Neural progenitor cell (in vitro differentiated cells): ENCODE measurements at regions not wholly inside any gene's neighbourhood (a gene's known extent, or its start where the extent isn't known, plus 50 kb on each side); places are given as distances from the start of the nearest gene placed in this dataset.
"Not testable (repeated sequence)": the region's sequence is repeated elsewhere in the genome, so short reads cannot be mapped to it uniquely, and the experiment has no call there.

Experiments used
- DNase-seq: peaks from one replicate; pipeline ENCODE4 v3.0.0-alpha.2; 2016; ENCODE audit warnings: low spot score
- H2AFZ ChIP-seq: fragments of 200-600 bp; sonication (generic); replicated peaks from 2 replicates; pipeline ENCODE4 v1.6.1; 2016; ENCODE audit warnings: antibody characterized with exemption
- H3F3A ChIP-seq: fragments of 200-600 bp; sonication (generic); 2 replicates; pipeline ENCODE4 v1.6.1; 2016; ENCODE audit warnings: antibody characterized with exemption, low read depth
- H3K27ac ChIP-seq: fragments of 200-600 bp; sonication (generic); 2 replicates; pipeline ENCODE4 v1.5.1; 2016; ENCODE audit warnings: mild to moderate bottlenecking
- H3K27me3 ChIP-seq: fragments of 200-600 bp; sonication (generic); 2 replicates; pipeline ENCODE4 v1.6.1; 2016; ENCODE audit warnings: mild to moderate bottlenecking, moderate library complexity
- H3K36me3 ChIP-seq: fragments of 200-600 bp; sonication (generic); 2 replicates; pipeline ENCODE4 v1.5.1; 2016
- H3K4me1 ChIP-seq: fragments of 200-600 bp; sonication (generic); 2 replicates; pipeline ENCODE4 v1.6.1; 2016; ENCODE audit warnings: mixed run types
- H3K4me2 ChIP-seq: fragments of 200-600 bp; sonication (generic); 2 replicates; pipeline ENCODE4 v1.6.1; 2016
- H3K4me3 ChIP-seq: fragments of 200-600 bp; sonication (generic); 2 replicates; pipeline ENCODE4 v1.5.1; 2016
- H3K79me2 ChIP-seq: fragments of 200-600 bp; sonication (generic); 2 replicates; pipeline ENCODE4 v1.6.1; 2016; ENCODE audit warnings: low read depth
- H3K9ac ChIP-seq: fragments of 200-600 bp; sonication (generic); 2 replicates; pipeline ENCODE4 v1.6.1; 2016
- H3K9me3 ChIP-seq: fragments of 200-600 bp; sonication (generic); 2 replicates; pipeline ENCODE4 v1.5.1; 2016; ENCODE audit warnings: low read depth
- H4K20me1 ChIP-seq: fragments of 200-600 bp; sonication (generic); 2 replicates; pipeline ENCODE4 v1.6.1; 2016; ENCODE audit warnings: low read depth
- H3K27ac Mint-ChIP-seq: 3 replicates; pipeline ENCODE4 v1.8.0; 2021; ENCODE audit warnings: mixed read lengths
- H3K27me3 Mint-ChIP-seq: 2 replicates; pipeline ENCODE4 v1.8.0; 2022; ENCODE audit warnings: low read depth, mild to moderate bottlenecking, inconsistent platforms, moderate library complexity, mixed read lengths; ENCODE audit not compliant: insufficient read depth
- H3K36me3 Mint-ChIP-seq: 3 replicates; pipeline ENCODE4 v1.8.0; 2021; ENCODE audit warnings: mixed read lengths
- H3K4me1 Mint-ChIP-seq: 3 replicates; pipeline ENCODE4 v1.8.0; 2021; ENCODE audit warnings: mixed read lengths
- H3K4me3 Mint-ChIP-seq: 3 replicates; pipeline ENCODE4 v1.8.0; 2021; ENCODE audit warnings: mild to moderate bottlenecking, moderate library complexity, mixed read lengths
- H3K9me3 Mint-ChIP-seq: 3 replicates; pipeline ENCODE4 v1.8.0; 2020; ENCODE audit warnings: mixed read lengths
- EZH2 ChIP-seq: fragments of 200-600 bp; sonication (generic); IDR thresholded peaks from 2 replicates; pipeline ENCODE4 v1.6.1; 2017; ENCODE audit warnings: antibody characterized with exemption, mild to moderate bottlenecking, moderate library complexity
- EZH2phosphoT487 ChIP-seq: fragments of 200-600 bp; sonication (generic); IDR thresholded peaks from 2 replicates; pipeline ENCODE4 v1.6.1; 2017; ENCODE audit warnings: antibody characterized with exemption
- TF ChIP-seq, protein P1 (sequence below): fragments of 200-600 bp; sonication (generic); IDR thresholded peaks from 2 replicates; pipeline ENCODE4 v1.5.1; 2017; ENCODE audit warnings: antibody characterized with exemption, mild to moderate bottlenecking

DNA sequence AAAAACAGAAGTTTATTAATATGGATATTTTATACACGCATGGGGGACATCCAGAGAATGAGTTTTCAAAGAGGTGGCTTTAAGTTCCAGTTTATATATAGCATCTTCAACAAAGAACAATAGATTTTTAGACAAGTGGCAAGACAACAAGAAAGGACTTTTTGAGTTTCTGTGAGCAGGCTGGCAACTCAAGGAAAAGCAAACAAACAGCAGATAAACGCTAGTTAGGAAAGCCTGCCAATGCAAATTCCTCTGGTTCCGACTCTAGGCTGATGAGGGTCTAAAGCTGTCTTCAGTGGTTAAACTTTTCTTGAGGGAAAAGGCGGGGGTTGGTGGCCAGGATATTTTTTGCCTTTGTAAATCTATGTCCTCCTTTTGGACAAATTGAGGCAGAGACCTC is 78.4 kb upstream of the EEA1 start:
- Mint-ChIP-seq H3K4me1 (peaks cover 27% of the 10 kb centered on the region), H3K36me3 (no peaks in the 10 kb centered on the region), H3K27ac (no peak overlapping the region), H3K4me3 (no peak overlapping the region), H3K27me3 (peaks cover 8% of the 10 kb centered on the region), H3K9me3 (no peaks in the 10 kb centered on the region)
- H3F3A ChIP-seq, result no peaks in the 10 kb centered on the region
- H2AFZ ChIP-seq, result no peak overlapping the region
- H3K4me3 ChIP-seq, result no peak overlapping the region
- H3K27ac ChIP-seq, result no peak overlapping the region
- no peak for DNase-seq
- no peak for TF ChIP-seq EZH2
- no peak for TF ChIP-seq EZH2phosphoT487
- TF ChIP-seq, protein P1, sequence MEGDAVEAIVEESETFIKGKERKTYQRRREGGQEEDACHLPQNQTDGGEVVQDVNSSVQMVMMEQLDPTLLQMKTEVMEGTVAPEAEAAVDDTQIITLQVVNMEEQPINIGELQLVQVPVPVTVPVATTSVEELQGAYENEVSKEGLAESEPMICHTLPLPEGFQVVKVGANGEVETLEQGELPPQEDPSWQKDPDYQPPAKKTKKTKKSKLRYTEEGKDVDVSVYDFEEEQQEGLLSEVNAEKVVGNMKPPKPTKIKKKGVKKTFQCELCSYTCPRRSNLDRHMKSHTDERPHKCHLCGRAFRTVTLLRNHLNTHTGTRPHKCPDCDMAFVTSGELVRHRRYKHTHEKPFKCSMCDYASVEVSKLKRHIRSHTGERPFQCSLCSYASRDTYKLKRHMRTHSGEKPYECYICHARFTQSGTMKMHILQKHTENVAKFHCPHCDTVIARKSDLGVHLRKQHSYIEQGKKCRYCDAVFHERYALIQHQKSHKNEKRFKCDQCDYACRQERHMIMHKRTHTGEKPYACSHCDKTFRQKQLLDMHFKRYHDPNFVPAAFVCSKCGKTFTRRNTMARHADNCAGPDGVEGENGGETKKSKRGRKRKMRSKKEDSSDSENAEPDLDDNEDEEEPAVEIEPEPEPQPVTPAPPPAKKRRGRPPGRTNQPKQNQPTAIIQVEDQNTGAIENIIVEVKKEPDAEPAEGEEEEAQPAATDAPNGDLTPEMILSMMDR, result no peak
- no peak overlapping the region for H3K4me2 ChIP-seq
- H4K20me1 ChIP-seq, result no peaks in the 10 kb centered on the region
- no peaks in the 10 kb centered on the region for H3K79me2 ChIP-seq
- H3K4me1 ChIP-seq, result peaks cover 21% of the 10 kb centered on the region
- H3K9ac ChIP-seq, result no peak overlapping the region
- no peaks in the 10 kb centered on the region for H3K36me3 ChIP-seq
- H3K27me3 ChIP-seq, result no peaks in the 10 kb centered on the region
- H3K9me3 ChIP-seq, result no peaks in the 10 kb centered on the region

DNA sequence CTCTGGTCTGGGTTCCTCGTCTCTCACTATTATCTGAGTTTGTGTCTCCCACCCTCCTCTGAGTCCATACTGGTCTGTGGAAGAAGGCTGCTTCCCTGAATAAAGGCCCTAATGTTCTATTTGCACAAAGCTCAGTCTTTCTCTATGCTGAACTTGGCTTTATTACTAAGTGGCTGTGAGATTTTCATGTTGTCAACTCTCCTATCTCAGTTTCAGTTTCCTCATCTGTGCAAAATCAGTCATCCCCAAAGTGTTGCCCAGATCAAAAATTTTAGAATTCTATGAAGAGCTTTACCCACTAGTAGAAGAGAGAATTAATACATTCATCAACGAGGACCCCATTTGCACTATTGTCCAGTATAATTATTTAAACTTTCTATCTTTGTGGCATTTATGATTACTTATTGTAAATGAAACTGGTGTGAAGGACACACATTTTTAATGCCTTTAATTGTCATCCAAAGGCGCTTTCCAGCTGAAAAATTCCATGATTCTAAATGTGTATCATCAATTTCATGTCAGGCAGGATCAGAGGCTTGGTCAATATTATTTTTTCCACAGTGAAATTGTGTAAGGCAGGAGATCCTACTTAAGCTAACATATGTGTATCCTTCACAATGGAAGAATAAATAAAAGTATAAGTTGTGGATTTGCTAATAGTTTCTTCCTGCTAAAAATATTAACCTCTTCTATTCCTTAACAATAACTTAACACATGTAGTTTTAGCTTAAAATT is 79.1 kb upstream of the EEA1 start:
- Mint-ChIP-seq H3K4me1 (peaks cover 26% of the 10 kb centered on the region), H3K9me3 (no peaks in the 10 kb centered on the region), H3K4me3 (no peak overlapping the region), H3K27ac (no peak overlapping the region), H3K36me3 (no peaks in the 10 kb centered on the region), H3K27me3 (peaks cover 7% of the 10 kb centered on the region)
- no peak overlapping the region for H2AFZ ChIP-seq
- peaks cover 21% of the 10 kb centered on the region for H3K4me1 ChIP-seq
- H3K27me3 ChIP-seq, result no peaks in the 10 kb centered on the region
- no peak for DNase-seq
- no peak for TF ChIP-seq EZH2
- TF ChIP-seq, protein P1, result no peak
- no peaks in the 10 kb centered on the region for H3K9me3 ChIP-seq
- no peaks in the 10 kb centered on the region for H3K36me3 ChIP-seq
- H3K9ac ChIP-seq, result no peak overlapping the region
- no peak overlapping the region for H3K4me3 ChIP-seq
- H3F3A ChIP-seq, result no peaks in the 10 kb centered on the region
- H4K20me1 ChIP-seq, result no peaks in the 10 kb centered on the region
- H3K4me2 ChIP-seq, result no peak overlapping the region
- no peak overlapping the region for H3K27ac ChIP-seq
- no peaks in the 10 kb centered on the region for H3K79me2 ChIP-seq

DNA sequence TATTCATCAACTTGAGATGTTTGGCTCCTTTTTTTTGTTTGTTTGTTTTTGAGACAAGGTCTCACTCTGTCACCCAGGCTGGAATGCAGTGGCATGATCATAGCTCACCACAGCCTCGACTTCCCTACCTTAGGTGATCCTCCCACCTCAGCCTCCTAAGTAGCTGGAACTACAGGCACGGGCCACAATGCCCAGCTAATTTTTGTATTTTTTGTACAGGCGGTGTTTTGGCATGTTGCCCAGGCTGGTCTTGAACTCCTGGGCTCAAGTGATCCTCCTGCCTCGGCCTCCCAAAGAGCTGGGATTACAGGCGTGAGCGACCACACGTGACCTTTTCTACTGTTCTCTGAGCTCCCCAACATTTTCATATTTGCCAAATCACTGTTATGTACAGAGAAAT is 79.8 kb upstream of the EEA1 start:
- not testable (repeated sequence) for H3K27me3 ChIP-seq, DNase-seq, H3K27ac Mint-ChIP-seq, H3K79me2 ChIP-seq, H2AFZ ChIP-seq, H3K36me3 Mint-ChIP-seq, H3K4me3 Mint-ChIP-seq, H3K4me3 ChIP-seq, H3K9me3 ChIP-seq, H3K27ac ChIP-seq, H3K36me3 ChIP-seq, H3F3A ChIP-seq, H4K20me1 ChIP-seq, H3K9me3 Mint-ChIP-seq, H3K9ac ChIP-seq, H3K27me3 Mint-ChIP-seq, H3K4me2 ChIP-seq
- H3K4me1 ChIP-seq, result peaks cover 21% of the 10 kb centered on the region
- H3K4me1 Mint-ChIP-seq, result peaks cover 20% of the 10 kb centered on the region

DNA sequence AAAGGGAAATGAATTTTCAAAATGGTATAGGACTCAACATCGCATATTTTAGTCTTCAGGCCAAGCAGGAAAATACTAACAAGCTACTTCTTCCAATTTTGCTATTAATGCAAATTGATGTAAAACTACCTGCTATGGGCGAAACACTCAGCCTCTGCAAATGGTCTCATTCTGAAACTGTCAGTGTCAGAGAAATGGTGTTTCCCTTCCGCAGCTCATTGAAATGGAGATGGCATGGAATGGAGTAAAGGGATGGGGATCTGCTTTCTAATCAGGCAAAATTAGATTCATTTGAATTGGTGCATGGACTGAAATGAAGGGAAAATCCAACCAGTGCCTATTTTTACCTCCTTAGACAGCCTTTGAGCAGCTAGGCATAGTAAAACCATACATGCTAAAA is 80.4 kb upstream of the EEA1 start:
- TF ChIP-seq, protein P1, result no peak
- TF ChIP-seq EZH2, result no peak
- TF ChIP-seq EZH2phosphoT487, result no peak
- H3K27ac ChIP-seq, result no peak overlapping the region
- peaks cover 20% of the 10 kb centered on the region for H3K4me1 Mint-ChIP-seq
- no peaks in the 10 kb centered on the region for H4K20me1 ChIP-seq
- no peaks in the 10 kb centered on the region for H3K9me3 ChIP-seq
- peaks cover 21% of the 10 kb centered on the region for H3K4me1 ChIP-seq
- H3K4me3 Mint-ChIP-seq, result no peak overlapping the region
- no peak overlapping the region for H3K27ac Mint-ChIP-seq
- no peaks in the 10 kb centered on the region for H3K27me3 ChIP-seq
- no peaks in the 10 kb centered on the region for H3K36me3 Mint-ChIP-seq
- no peaks in the 10 kb centered on the region for H3F3A ChIP-seq
- H3K4me2 ChIP-seq, result no peak overlapping the region
- H3K27me3 Mint-ChIP-seq, result no peaks in the 10 kb centered on the region
- DNase-seq, result no peak
- H3K9ac ChIP-seq, result no peak overlapping the region
- H3K4me3 ChIP-seq, result no peak overlapping the region
- H3K9me3 Mint-ChIP-seq, result no peaks in the 10 kb centered on the region
- no peaks in the 10 kb centered on the region for H3K79me2 ChIP-seq
- no peaks in the 10 kb centered on the region for H3K36me3 ChIP-seq
- no peak overlapping the region for H2AFZ ChIP-seq
